Adrenal gland (tissue), 5 donors: ENCODE measurements at regions not wholly inside any gene's neighbourhood (a gene's known extent, or its start where the extent isn't known, plus 50 kb on each side); places are given as distances from the start of the nearest gene placed in this dataset.

ENCODE experiments used
- CTCF ChIP-seq, 6 experiments: fragments of 450-650 bp in 4 of 6; fragments of 200-600 bp in 2 of 6; sonication (generic) in 1 of 6; IDR thresholded peaks; 1 replicate in 5 of 6; 2 replicates in 1 of 6; pipeline versions ENCODE4 v1.5.1 to v1.8.0; 2016 to 2021; ENCODE audit warnings: antibody characterized with exemption in 6 of 6, mild to moderate bottlenecking in 2 of 6, moderate library complexity in 1 of 6
- POLR2A ChIP-seq, 2 donors: fragments of 450-650 bp; IDR thresholded peaks; one replicate each; pipeline ENCODE4 v1.6.1; 2017; ENCODE audit warnings: antibody characterized with exemption in 2 of 2, mild to moderate bottlenecking in 2 of 2, moderate library complexity in 1 of 2
- donor health status: DM: no; HTN: no; CAD: no.

DNA sequence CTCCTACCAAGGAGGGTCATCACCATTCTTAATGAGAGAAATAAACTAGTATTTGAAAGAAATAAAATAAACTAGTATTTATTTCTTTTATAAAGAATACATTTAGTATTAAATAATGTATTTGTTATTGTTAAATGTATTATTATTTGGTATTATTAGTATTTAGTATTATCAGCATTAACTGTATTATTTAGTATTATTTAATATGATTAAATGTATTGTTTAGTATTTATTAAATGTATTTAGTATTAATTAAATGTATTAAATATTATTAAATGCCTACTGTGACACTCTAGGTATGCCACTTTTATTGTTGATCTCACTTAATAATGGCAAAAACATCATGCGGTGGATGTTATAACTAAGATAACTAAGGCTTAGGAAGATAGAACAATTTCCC is 353.6 kb upstream of the MAP2 start:
- TF ChIP-seq CTCF (IDR thresholded peaks at IDR 0.05) (no peak), POLR2A (IDR thresholded peaks at IDR 0.05) (no peak)
